Stimulated activated CD4-positive, alpha-beta T cell treated with anti-CD3 and anti-CD28 coated beads, TNF-alpha, amount 100 ng/mL, for 1 hour (primary cell): ENCODE measurements at regions not wholly inside any gene's neighbourhood (a gene's known extent, or its start where the extent isn't known, plus 50 kb on each side); places are given as distances from the start of the nearest gene placed in this dataset.

ENCODE experiments used
- DNase-seq, 3 donors: peaks; one replicate each; pipeline ENCODE4 v3.0.0-alpha.2; 2020; ENCODE audit warnings: low read depth in 3 of 3, low spot score in 1 of 3

DNA sequence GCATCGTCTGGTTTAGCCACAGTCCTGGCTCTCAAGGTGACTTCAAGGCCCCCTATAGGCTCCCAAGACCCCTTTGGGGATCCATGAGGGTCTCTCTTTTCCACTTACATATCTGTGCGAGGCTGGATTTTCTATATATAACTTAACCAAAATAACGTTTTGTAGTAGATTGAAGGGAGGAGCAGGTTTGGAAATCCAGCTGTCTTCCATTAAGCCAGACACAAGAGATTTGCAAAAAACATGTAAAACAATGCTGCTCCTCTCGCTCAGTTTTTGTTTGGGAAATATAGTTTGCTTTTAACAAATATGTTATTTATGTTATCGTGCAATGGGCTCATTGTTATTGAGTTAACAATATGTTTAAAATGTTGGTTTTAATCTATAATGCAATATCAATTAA is 811.2 kb downstream of the TYW1 start:
- no peak for DNase-seq

DNA sequence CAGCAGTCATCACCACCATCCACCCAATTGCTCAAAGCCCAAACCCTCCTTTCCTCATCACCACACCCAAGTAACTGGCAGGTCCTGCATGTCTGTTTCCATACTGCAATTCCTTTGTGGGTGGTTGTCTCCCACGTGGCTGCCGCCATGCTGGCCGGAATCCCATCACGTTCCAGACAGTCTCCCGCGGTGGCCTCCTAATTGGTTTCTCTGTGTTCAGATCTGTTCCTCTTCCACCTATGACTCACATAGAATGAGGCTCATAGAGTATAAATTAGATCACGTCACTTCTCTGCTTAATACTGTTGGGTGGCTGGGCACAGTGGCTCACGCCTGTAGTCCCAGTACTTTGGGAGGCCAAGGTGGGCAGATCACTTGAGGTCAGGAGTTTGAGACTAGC is 813.0 kb downstream of the TYW1 start:
- no peak for DNase-seq

DNA sequence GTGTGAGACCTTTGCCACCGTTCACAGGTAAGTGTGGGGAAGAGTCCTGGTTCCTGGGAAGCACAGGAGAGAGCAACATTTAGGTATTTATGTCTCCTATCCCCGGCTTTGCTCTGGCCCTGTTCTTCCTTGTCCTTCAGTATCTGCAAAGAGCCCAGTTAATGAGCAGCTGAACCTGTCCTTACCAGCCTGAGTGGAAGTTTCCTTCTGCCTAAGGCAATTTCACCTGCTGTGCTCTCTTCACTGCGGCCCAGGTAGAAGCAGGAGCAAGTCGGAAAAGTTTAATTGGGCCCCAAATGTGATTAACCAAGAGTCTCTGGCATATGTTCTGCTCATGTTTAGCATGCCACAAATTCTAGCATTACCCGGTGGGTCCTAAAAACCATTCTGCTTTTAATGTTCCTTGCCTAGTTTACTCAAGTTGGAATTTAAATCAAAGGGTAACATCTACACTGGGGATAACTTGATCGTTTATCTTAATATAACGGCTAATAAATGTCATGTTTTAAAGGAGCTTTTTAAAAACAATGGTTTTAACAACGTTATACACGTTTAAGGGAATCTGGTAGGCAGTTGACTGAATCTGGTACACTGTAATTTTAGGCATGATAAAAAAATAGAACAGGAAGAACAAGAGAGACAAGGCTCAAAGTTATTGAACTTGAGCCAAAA is 817.1 kb downstream of the TYW1 start:
- DNase-seq, result no peak

DNA sequence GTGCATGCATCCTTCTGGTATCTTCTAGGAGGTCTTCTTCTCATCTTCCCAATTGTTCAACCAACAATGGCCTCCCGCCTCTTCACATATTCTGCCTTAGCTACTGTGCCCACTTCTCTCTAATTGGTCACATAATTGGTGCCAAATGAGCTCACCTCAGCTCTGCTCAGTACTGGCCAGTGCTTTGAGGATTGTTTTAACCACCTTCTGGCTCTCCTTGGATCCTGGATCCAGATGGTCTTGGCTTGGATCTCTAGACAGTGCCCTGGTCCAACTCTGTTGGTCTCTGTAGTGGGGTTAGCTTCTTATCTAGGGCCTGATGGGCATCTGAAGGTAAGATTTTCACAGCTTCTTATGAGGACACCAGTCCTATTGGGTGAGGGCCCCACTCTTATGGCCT is 820.8 kb downstream of the TYW1 start:
- DNase-seq, result no peak

DNA sequence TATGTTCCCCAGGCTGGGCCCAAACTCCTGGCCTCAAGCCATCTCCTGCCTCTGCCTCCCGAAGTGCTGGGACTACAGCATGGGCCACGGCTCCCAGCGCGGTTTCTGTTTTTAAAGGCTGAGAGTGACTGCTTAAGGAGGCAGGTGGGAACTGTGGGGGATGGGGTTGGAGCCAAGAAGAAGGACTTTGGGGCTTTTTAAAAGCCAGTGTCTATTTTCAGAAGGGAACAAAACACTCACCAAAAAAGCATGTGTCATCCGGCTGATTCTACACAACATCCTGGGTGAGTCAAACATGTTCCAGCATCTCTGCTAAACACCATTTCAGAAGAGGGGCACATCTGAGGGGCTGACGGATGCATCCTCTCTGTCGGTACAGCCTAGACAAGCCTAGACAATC is 824.5 kb downstream of the TYW1 start:
- DNase-seq, result no peak

DNA sequence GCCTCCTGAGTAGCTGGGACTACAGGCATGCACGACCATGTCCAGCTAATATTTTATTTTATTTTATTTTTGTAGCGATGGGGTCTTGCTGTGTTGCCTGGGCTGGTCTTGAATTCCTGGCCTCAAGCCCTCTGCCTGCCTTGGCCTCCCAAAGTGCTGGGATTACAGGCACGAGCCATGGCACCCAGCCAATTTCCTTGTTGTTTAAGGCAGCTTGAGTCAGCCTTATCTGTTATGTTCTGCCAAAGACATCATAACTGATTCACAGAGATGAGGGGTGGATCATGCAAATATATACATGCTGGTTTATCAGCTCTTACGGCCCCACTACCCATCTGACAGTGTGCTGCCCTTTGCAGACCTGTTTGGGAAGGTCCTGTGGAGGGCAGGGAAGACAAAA is 826.7 kb downstream of the TYW1 start:
- no peak for DNase-seq

DNA sequence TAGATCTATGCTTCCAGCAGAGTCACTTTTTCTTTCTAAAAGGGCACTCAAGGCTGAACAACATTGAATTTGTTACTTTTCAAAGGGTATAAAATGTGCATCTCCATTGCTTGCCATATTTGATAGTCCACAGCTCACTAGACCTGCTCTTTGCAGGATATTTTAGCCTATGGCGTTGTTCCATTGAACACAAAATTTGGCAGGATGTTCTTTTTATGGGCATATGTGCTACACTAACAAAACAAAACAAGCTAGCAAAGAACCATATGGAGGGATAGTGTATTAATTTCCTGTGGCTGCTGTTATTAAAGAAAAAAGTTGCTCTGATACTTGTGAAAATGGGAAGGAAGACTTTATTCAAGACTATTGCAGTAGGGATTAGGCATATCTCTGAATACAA is 828.7 kb downstream of the TYW1 start:
- no peak for DNase-seq

DNA sequence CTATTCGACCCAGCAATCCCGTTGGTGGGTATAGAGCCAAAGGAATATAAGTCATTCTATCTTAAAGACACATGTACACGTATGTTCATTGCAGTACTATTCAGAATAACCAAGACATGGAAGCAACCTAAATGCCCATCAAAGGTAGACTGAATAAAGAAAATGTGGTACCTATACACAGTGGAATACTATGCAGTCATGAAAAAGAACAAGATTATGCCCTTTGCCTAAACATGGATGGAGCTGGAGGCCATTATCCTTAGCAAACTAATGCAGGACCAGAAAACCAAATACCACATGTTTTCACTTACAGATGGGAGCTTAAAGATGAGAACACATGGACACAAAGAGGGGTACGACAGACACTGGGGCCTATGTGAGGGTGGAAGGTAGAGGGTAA is 845.3 kb downstream of the TYW1 start:
- DNase-seq, result no peak

DNA sequence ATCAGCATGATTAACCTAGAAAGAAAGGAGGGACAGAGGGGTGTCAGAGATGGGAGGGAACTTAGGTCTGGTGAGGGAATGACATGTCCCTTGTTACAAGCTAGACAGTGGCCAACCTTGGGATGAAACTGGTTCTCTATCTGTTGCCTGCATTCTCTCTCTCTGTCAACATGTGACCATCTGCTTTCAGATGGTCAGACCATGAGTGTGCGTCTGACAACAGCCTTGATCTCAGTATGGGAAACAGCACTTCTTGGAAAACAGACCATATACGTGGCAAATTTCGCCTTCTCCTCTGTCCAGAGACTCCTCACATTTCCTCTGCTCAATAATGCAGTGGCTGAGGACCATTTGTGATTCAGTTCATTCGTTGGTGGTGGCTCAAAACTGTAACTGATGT is 845.9 kb downstream of the TYW1 start:
- DNase-seq, result no peak

DNA sequence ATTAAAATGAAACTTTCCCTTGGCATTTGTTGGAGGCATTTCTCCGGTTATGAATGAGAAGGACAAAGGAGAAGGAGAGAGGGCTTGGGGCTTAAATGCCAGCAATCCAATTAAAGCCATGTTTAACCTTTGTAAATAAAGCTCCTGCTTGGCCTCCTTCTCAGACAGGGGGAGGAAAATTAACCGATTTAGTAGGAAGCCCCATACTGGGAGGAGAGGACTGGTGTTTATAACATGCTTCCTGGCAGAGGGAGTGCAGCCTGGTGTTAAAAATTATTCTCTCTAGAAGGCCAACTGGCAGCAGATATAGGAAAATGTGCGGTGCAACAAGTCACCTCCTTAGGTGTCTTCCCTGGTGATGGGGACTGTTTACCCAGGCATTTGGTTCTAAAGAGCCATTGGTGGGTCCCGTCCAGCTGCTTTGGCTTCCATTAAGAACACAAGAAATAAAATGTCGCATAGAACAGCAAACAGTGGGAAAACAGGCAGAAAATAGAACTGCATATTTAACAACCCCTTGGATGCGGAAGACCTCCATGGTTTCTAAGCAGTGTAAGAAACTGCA is 846.5 kb downstream of the TYW1 start:
- DNase-seq, result no peak

DNA sequence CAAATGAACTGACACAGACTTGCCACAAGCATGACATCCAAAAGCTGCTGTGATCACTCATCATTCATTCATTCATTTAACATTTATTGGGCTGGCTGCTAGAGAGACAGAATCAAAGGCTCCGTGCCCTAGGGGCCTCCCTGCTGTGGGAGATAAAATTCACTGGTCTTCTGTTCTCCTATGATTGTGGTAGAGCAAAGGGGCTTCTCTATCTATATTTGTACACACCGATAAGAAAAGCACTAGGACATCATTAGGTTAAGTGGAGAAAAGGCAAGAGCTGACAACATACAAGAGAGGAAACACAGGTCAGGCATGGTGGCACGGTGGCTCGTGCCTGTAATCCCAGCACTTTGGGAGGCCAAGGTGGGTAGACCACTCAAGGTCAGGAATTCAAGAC is 847.0 kb downstream of the TYW1 start:
- DNase-seq, result no peak

DNA sequence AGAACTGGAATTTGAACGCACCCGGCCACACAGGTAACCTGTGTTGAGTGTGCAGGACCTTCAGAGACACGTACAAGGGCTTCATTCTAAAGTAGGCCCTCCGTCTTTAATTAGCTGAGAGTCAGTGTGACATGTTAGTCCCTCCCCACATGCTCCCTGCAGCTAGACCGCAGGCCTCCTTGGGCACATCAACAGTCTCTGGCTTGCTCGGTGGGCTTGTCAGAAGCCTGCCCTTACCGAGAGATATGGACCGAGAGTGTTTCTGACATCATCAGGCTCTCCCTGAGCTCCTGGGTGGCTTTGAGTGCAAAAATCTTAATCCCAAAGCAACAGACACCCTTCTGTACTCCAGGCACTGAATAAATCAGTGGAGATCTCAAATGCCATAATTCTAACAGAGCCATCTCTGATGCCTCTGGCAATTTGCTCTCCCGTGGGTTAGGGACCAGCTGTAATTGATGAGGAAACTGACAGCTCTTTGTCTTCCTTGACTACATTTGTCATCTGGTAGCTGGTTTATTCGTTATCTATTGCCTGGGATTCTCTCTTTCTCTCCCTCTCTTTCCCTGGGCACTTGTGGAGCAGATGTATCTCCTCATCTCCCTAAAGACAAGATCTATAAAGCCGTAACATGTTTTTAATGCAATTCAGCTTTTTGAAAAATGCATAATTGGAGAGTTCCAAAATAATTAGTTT is 850.6 kb downstream of the TYW1 start:
- no peak for DNase-seq

DNA sequence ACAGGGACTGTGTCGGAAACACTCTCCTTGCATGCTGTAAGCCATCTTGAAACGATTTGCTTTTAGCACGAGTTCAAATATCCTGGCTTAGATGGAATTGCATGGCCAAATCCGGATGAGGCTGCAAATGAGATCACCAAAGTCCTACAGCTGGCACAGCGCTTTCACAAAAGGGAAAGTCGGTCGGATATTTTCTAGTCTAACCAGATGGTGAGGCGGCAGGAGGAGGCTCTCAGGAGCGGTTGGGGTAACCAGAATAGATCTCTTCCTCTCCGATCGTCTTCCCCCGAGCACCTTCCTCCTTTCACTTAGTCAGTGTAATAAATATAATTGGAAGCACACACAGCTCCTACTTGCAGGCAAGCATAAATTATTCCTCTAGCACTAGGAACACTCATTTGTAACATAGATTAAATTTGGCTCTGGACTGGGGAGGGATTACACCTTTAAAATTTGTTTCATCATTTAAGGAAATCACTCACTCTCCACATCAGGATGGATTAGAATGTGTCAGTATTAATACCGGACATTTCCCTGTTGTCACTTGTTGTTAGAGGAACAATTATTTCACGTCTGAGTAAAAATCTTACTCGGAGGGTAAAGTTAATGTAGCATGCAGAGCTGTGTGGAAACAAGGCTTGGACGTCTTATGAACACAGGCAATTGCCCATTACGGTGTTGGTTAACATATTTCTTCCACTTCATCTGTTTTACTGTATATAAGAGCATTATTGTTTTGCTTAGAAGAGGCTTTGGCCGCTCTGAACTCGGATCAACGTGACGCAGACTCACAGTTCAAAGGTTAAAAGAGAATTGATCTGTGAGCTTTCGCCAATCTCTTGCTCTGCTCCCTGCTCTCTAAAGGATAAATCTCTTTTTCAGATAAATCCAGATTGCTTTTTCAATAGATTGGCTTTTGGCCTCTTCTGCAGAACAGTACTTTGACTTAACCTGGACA is 857.9 kb downstream of the TYW1 start:
- no peak for DNase-seq

DNA sequence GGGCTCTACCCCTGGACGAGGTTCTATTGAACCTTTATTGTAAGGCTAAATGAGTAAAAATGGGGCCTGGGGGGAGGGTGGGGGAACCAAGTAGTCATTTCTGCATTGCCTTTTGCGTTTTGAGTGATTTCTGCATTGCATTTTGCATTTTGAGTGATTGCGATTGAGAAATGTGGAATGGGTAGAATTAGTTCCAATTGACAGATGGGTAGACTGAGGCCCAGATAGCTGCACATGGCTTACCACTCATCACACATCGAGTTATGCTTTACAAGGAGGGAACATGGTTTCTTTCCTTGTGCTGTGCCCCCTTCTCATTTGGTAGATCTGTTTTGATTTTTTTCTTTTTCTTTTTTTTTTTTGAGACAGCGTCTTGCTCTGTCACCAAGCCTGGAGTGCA is 858.7 kb downstream of the TYW1 start:
- DNase-seq, result no peak

DNA sequence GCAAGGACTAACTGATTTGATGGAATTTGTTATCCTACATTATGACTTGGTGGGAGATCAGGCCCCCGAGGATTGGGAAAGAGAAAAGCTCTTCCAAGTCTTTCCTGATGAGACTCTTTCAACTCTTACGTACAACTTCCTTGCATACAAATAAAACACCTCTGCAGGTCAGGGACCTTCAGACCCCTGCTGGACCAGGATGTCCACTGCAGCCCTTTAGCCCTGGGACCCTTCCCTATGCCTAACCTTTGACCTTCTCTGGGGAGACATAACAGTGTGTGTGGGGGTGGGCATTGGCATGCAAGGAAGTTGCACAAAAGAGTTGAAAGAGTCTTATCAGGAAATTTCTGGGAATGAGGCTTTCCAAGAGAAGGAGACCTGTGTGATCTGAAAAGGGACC is 859.4 kb downstream of the TYW1 start:
- no peak for DNase-seq

DNA sequence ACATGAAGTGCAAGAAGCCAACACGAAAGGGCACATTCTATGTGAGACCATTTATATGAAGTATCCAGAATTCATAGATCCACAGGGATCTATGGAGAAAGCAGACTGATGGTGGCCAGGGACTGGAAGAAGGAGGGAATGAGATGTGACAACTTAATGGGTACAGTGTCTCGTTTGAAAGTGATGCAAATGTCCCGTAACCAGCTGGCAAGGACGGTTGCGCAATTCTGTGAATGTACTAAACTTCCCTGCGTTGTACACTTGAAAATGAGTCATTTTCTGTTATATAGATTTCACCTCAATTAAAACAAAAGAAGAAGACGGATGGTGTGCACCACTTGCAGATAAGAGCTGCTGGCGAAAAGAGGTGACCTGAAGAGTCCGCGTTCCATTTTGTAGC is 861.1 kb downstream of the TYW1 start:
- no peak for DNase-seq

DNA sequence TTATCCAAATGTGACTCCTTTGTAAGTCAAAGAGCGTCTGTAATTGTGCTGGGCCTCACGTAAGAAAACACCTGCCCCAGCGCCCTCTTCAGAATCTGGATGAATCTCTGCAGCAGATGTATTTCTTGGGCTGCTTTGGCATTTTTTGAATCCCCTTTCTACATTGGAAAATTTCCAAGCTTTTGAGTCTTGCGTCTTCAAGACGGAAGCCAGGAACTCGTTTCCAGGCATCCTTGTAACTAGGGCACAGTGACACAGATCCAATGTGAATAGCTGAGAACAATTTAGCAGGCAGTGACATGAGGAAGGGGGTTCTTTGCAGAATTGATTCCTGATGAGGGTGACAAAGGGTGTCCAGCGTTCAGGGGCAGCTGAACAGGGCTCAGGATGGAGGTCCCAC is 862.3 kb downstream of the TYW1 start:
- DNase-seq, result no peak

DNA sequence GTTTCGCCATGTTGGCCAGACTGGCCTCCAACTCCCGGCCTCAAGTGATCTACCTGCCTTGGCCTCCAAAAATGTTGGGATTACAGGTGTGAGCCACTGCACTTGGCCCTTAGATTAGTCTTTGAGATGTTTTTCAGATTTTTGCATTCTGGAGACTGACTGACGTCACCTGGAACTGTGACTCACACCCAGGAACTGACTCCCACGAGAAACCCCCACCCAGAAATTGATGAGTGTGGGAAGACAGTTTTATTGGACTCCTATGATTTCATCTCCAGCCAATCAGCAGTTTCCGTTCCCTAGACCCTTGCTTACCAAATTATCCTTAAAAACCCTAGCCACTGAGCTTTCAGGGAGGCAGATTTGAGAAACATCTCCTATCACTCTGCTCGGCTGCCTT is 867.3 kb downstream of the TYW1 start:
- DNase-seq, result no peak

DNA sequence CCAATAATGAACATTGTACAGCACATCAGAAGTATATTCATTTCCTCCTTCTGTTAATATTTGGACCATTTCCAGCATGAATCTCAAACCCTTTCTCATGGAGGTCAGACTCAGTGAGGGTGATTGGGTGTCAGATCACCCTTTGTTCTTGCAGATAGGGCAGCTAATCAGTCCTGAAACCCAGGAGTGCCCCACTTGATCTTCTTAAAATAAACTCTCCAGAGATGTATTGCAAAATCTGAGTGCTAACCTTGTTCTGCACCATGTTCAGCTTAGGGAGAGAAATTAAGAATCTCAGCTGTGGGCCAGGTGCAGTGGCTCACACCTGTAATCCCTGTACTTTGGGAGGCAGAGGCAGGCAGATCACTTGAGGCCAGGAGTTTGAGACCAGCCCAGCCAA is 869.4 kb downstream of the TYW1 start:
- no peak for DNase-seq

DNA sequence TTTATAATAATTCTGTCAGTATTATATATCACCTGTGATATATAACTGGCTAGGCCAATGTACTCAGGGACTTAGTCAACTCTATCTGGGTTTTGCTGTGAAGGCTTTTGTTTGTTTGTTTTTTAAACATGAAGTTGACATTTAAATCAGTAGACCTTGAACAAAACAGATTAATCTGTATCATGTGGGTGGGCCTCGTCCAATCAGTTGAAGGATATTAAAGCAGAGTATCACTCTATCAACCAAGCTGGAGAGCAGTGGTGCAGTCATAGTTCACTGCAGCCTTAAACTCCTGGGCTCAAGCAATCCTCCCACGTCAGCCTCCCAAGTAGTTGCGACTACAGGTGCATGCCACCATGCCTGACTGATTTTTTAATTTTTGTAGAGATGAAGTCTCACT is 870.2 kb downstream of the TYW1 start:
- DNase-seq, result no peak

DNA sequence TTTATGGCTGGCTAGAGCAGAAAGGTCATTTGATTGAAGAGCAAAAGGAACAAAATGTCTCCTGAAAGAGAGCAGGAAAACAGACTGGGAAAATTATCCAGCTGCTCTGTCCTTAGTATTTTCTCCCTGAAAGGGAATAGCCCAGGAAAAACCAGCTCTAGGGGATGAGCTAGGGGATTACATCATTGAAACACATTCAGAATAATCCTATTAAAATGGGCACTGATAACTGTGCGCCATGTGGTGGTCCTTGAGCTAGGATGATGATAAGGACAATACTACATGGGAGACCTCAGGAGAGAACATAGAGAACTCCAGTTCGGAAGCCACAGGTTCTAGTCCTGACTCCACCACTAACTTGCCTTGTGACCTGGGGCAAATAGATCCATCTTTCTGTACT is 873.8 kb downstream of the TYW1 start:
- no peak for DNase-seq

DNA sequence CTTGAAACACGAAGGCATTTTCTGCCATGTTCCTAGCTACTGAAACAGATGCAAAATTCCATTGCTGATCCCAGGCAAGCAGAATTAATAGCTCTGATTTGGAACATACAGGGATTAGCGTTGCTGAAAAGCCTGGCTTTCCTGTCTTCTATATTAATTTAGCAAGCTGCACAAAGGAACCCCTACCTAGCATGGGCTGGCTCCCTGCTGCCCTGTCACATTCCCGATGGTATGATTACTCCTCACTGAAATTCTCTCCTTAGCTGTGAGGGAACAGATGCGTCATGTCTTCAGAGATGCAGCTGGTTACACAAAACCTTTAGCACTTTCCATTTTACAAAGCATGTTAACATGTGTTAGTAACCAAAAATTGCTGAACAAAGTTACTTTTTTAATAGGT is 878.9 kb downstream of the TYW1 start:
- no peak for DNase-seq
